NOMO-1 (cell line): ENCODE measurements at regions not wholly inside any gene's neighbourhood (a gene's known extent, or its start where the extent isn't known, plus 50 kb on each side); places are given as distances from the start of the nearest gene placed in this dataset.

Source experiments
- DNase-seq, 2 experiments: peaks; one replicate each; lab custom pipeline; 2025; ENCODE audit not compliant: unreplicated experiment in 2 of 2; lab: John Stamatoyannopoulos, UW

GRCh38 chr19:34096020-34096915, 76.0 kb upstream of the LSM14A start:
- DNase-seq, result peak; percentile 3 to 62

GRCh38 chr19:34104096-34104495, 68.2 kb upstream of the LSM14A start:
- peak; percentile 33 to 68 for DNase-seq

- DNase-seq, result no peak
These were observed 67.7 kb upstream of the LSM14A start for GRCh38 chr19:34104557-34104956.

- no peak for DNase-seq
These were observed 62.7 kb upstream of the LSM14A start for GRCh38 chr19:34109596-34109995.

- no peak for DNase-seq
These were observed 53.2 kb upstream of the LSM14A start for GRCh38 chr19:34118879-34119748.

GRCh38 chr19:34120141-34120540, 52.2 kb upstream of the LSM14A start:
- no peak for DNase-seq

- DNase-seq, result peak; percentile 11 to 53
These were observed 51.3 kb upstream of the LSM14A start for GRCh38 chr19:34120846-34121639.
